IMR-90 (cell line): ENCODE measurements at regions not wholly inside any gene's neighbourhood (a gene's known extent, or its start where the extent isn't known, plus 50 kb on each side); places are given as distances from the start of the nearest gene placed in this dataset.

Experiments used
- MAZ ChIP-seq: IDR thresholded peaks from 2 replicates; pipeline ENCODE4 v1.6.1; 2012; ENCODE audit warnings: low read depth, mild to moderate bottlenecking, low read length, improper control_type of control experiment, moderate library complexity, borderline replicate concordance
- RFX5 ChIP-seq: IDR thresholded peaks from 2 replicates; pipeline ENCODE4 v1.8.0; 2012; ENCODE audit warnings: low read depth, mild to moderate bottlenecking, low read length, moderate library complexity
- TF ChIP-seq, protein P1 (sequence below): conservative IDR thresholded peaks from 2 replicates; pipeline ENCODE4 v1.5.1; 2012; ENCODE audit warnings: mild to moderate bottlenecking, low read depth, low read length, improper control_type of control experiment

GRCh38 chr2:84175970-84176369, 283.1 kb downstream of the SUCLG1 start:
- TF ChIP-seq RFX5 (no peak), MAZ (no peak)
- TF ChIP-seq, protein P1, sequence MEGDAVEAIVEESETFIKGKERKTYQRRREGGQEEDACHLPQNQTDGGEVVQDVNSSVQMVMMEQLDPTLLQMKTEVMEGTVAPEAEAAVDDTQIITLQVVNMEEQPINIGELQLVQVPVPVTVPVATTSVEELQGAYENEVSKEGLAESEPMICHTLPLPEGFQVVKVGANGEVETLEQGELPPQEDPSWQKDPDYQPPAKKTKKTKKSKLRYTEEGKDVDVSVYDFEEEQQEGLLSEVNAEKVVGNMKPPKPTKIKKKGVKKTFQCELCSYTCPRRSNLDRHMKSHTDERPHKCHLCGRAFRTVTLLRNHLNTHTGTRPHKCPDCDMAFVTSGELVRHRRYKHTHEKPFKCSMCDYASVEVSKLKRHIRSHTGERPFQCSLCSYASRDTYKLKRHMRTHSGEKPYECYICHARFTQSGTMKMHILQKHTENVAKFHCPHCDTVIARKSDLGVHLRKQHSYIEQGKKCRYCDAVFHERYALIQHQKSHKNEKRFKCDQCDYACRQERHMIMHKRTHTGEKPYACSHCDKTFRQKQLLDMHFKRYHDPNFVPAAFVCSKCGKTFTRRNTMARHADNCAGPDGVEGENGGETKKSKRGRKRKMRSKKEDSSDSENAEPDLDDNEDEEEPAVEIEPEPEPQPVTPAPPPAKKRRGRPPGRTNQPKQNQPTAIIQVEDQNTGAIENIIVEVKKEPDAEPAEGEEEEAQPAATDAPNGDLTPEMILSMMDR: no peak
